ENCODE measurements at regions not wholly inside any gene's neighbourhood (a gene's known extent, or its start where the extent isn't known, plus 50 kb on each side); places are given as distances from the start of the nearest gene placed in this dataset.
"Not testable (repeated sequence)": the region's sequence is repeated elsewhere in the genome, so short reads cannot be mapped to it uniquely, and the experiment has no call there.

DNA sequence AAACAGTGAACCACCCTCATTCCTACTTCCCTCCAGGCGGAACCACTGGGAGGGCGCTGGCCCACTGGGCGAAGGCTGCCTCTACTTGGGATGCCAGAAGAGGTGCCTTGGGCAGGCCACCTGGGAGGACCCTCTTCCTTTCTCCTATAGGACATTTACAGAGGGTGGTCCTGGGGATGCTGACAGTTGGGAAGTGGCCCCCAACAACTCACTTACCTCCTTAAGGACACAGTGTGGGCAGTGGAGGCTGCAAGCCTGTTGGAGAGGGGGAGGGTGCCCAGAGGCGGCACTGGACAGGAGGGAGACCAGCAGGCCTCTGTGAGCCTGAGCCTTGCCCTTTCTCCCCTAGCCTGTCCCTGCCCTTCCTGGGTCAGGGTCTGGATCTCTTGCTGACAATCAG lies 346.4 kb upstream of the HS6ST1 start:
- H3K9me3 ChIP-seq, result no peaks in the 10 kb centered on the region
- TF ChIP-seq, protein P1, sequence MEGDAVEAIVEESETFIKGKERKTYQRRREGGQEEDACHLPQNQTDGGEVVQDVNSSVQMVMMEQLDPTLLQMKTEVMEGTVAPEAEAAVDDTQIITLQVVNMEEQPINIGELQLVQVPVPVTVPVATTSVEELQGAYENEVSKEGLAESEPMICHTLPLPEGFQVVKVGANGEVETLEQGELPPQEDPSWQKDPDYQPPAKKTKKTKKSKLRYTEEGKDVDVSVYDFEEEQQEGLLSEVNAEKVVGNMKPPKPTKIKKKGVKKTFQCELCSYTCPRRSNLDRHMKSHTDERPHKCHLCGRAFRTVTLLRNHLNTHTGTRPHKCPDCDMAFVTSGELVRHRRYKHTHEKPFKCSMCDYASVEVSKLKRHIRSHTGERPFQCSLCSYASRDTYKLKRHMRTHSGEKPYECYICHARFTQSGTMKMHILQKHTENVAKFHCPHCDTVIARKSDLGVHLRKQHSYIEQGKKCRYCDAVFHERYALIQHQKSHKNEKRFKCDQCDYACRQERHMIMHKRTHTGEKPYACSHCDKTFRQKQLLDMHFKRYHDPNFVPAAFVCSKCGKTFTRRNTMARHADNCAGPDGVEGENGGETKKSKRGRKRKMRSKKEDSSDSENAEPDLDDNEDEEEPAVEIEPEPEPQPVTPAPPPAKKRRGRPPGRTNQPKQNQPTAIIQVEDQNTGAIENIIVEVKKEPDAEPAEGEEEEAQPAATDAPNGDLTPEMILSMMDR (IDR thresholded peaks at IDR 0.05), result no peak
- TF ChIP-seq POLR2A (IDR thresholded peaks at IDR 0.05), result no peak
- ATAC-seq, result no peak
- H3K27me3 ChIP-seq, result no peaks in the 10 kb centered on the region
- WGBS (ENCODE audit: insufficient coverage, low coverage, low lambda C conversion rate, missing lambda C conversion rate), result 83% methylated on average over 2 of the region's 4 CpGs
- no peaks in the 10 kb centered on the region for H3K4me1 ChIP-seq
- no peak for DNase-seq
- H3K36me3 ChIP-seq, result no peaks in the 10 kb centered on the region
- no peak overlapping the region for H3K4me3 ChIP-seq
- no peak overlapping the region for H3K27ac ChIP-seq
- intact Hi-C loops (cut with DNase I), result no loop called here

DNA sequence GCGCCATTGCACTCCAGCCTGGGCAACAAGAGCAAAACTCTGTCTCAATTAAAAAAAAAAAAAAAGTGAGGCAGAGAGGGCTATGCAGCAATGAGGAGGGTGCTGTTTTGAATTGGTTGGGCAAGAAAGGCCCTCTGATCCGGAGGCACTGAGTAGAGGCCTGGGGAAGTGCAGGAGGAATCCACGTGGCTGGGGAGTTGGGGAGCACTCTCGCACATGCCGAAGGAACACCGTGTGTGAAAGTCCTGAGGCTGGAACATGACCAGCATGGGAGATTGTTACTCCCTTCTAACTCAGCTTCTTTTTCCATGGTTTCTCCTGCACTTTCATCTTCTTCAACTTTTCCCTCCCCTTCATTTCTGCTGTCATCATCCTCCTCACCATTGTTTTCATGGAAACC lies 347.9 kb upstream of the HS6ST1 start:
- 87% methylated on average over 3 of the region's 6 CpGs for WGBS (ENCODE audit: insufficient coverage, low coverage, low lambda C conversion rate, missing lambda C conversion rate)
- DNase-seq, result no peak
- ATAC-seq, result no peak
- intact Hi-C loops (cut with DNase I), result no loop called here
- no peak overlapping the region for H3K4me3 ChIP-seq
- H3K36me3 ChIP-seq, result no peaks in the 10 kb centered on the region
- H3K4me1 ChIP-seq, result no peaks in the 10 kb centered on the region
- no peaks in the 10 kb centered on the region for H3K27me3 ChIP-seq
- H3K9me3 ChIP-seq, result no peaks in the 10 kb centered on the region
- no peak overlapping the region for H3K27ac ChIP-seq
- TF ChIP-seq POLR2A (IDR thresholded peaks at IDR 0.05), result no peak
- TF ChIP-seq, protein P1 (IDR thresholded peaks at IDR 0.05), result no peak

DNA sequence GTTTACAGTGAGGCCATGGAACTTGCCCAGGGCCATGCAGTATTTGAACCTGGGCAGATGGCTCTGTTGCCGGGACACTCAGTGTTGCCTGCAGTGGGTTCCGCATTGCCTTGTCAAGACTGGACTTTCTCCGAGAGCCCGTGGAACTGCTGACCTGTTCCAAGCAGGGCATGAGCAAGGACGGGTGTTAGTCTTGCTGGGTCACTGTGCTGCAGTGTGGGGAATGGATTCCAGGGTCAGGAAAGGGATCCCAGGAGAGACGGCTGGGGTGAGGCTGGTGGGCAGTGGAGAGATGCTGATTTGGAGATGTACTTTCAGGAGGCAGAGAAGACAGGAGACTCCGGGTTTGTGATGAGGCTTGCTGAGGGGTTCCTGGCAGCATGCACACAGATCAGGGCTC lies 348.7 kb upstream of the HS6ST1 start:
- Histone ChIP-seq H3K27me3 (no peaks in the 10 kb centered on the region), H3K4me1 (no peaks in the 10 kb centered on the region), H3K27ac (no peak overlapping the region), H3K4me3 (no peak overlapping the region), H3K9me3 (no peaks in the 10 kb centered on the region), H3K36me3 (no peaks in the 10 kb centered on the region)
- intact Hi-C loops (cut with DNase I), result no loop called here
- ATAC-seq (no peak), DNase-seq (no peak)
- TF ChIP-seq POLR2A (IDR thresholded peaks at IDR 0.05), result no peak
- TF ChIP-seq, protein P1 (IDR thresholded peaks at IDR 0.05), result no peak
- WGBS (ENCODE audit: insufficient coverage, low coverage, low lambda C conversion rate, missing lambda C conversion rate), result 59% methylated on average over 4 of the region's 7 CpGs

DNA sequence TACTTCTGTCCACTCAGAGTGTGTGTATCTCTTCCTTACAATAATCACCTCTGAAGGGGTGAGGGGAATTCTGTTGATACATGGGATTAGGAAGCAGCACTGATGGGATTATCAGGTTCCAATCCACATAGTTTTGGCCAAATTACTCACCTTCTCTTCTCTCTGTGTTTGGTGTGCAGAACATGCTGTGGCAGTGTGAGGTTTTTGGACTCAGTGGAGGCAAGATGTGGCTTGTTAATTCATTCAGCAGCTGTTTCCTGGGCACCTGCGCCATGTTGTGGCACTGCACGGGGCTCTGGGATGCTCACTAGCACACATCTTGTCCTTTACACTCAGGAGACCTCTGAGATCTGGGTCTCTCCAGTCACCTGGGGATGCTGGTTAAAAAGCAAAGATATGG lies 350.3 kb upstream of the HS6ST1 start:
- no peaks in the 10 kb centered on the region for H3K27me3 ChIP-seq
- no peak for TF ChIP-seq POLR2A (IDR thresholded peaks at IDR 0.05)
- TF ChIP-seq, protein P1 (IDR thresholded peaks at IDR 0.05), result no peak

DNA sequence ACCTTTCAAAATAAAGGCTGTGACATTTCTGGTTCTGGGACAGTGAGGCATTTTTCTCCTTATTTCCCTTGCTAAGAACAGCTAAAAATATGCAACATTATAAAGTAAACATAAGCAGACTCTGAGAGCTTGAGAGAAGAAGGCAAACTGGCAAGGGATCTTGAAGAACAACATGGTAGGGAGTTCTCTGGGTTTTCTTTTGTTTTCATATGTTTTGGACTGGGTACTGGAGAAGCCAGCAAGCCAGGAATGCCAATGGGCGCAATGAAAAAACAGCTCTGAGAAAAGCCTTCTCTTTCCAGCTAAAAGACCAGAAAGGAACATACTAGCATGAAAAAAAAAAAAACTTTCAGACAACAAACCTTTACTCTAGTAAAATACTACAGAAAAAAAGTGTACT lies 351.4 kb upstream of the HS6ST1 start:
- TF ChIP-seq, protein P1 (IDR thresholded peaks at IDR 0.05), result no peak
- TF ChIP-seq POLR2A (IDR thresholded peaks at IDR 0.05), result no peak
- Histone ChIP-seq H3K4me3 (no peak overlapping the region), H3K27me3 (no peaks in the 10 kb centered on the region), H3K9me3 (no peaks in the 10 kb centered on the region), H3K4me1 (no peaks in the 10 kb centered on the region), H3K27ac (no peak overlapping the region), H3K36me3 (no peaks in the 10 kb centered on the region)
- intact Hi-C loops (cut with DNase I), result no loop called here
- WGBS (ENCODE audit: insufficient coverage, low coverage, low lambda C conversion rate, missing lambda C conversion rate), result 83% methylated on average over 1 of the region's 1 CpG
- ATAC-seq, result no peak
- no peak for DNase-seq

More for the DNA sequence above, 350.3 kb upstream of the HS6ST1 start:
- H3K36me3 ChIP-seq, result no peaks in the 10 kb centered on the region
- intact Hi-C loops (cut with DNase I), result no loop called here
- H3K9me3 ChIP-seq, result no peaks in the 10 kb centered on the region
- no peak overlapping the region for H3K27ac ChIP-seq
- H3K4me3 ChIP-seq, result no peak overlapping the region
- DNase-seq (no peak), ATAC-seq (no peak)
- WGBS (ENCODE audit: insufficient coverage, low coverage, low lambda C conversion rate, missing lambda C conversion rate), result no CpG with 5 or more reads among the region's 2 CpGs
- no peaks in the 10 kb centered on the region for H3K4me1 ChIP-seq

DNA sequence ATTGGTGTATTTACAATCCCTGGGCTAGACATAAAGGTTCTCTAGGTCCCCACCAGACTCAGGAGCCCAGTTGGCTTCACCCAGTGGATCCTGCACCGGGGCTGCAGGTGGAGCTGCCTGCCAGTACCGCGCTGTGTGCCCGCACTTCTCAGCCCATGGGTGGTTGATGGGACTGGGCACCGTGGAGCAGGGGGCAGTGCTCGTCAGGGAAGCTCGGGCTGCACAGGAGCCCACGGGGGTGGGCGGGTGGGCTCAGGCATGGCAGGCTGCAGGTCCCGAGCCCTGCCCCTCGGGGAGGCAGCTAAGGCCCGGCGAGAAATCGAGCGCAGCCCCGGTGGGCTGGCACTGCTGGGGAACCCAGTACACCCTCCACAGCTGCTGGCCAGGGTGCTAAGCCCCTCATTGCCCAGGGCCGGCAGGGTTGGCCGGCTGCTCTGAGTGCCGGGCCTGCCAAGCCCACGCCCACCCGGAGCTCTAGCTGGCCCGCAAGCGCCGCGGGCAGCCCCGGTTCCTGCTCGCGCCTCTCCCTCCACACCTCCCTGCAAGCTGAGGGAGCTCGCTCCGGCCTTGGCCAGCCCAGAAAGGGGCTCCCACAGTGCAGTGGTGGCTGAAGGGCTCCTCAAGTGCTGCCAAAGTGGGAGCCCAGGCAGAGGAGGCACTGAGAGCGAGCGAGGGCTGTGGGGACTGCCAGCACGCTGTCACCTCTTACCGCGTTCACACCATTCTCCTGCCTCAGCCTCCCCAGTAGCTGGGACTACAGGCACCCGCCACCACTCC lies 353.5 kb upstream of the HS6ST1 start:
- H3K36me3 ChIP-seq; H3K4me3 ChIP-seq; ATAC-seq; DNase-seq; intact Hi-C loops (cut with DNase I); H3K9me3 ChIP-seq; H3K27ac ChIP-seq; H3K27me3 ChIP-seq; H3K4me1 ChIP-seq: not testable (repeated sequence)
- WGBS (ENCODE audit: insufficient coverage, low coverage, low lambda C conversion rate, missing lambda C conversion rate), result 100% methylated on average over 1 of the region's 36 CpGs

DNA sequence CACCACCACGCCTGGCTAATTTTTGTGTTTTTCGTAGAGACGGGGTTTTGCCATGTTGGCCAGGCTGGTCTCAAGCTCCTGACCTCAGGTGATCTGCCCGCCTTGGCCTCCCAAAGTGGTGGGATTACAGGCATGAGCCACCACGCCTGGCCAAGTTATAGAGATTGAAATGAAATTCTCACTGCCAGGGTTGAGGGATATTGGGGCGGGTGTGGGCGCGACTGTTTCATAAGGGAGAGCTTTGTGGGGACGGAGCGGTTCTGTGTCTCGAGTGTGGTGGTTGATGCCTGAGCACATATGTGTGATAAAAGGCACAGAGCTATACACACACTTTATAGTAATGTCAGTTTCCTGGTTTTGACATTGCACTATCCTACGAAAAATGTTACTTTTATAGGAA lies 361.0 kb upstream of the HS6ST1 start:
- intact Hi-C loops (cut with DNase I); ATAC-seq; H3K27ac ChIP-seq; H3K27me3 ChIP-seq; H3K36me3 ChIP-seq; H3K9me3 ChIP-seq; DNase-seq; H3K4me1 ChIP-seq; H3K4me3 ChIP-seq: not testable (repeated sequence)
- WGBS (ENCODE audit: insufficient coverage, low coverage, low lambda C conversion rate, missing lambda C conversion rate), result 82% methylated on average over 4 of the region's 12 CpGs

Data from right lobe of liver (tissue), 6 donors.